PC-9 (cell line): ENCODE measurements at regions not wholly inside any gene's neighbourhood (a gene's known extent, or its start where the extent isn't known, plus 50 kb on each side); places are given as distances from the start of the nearest gene placed in this dataset.

Experiments
- BruUV-seq: library from RNA; stranded (reverse); fragments of 400-500 nt; replicated peaks from 2 replicates; lab custom pipeline; 2021; lab: Mats Ljungman, UMichigan
- CTCF ChIA-PET: fragments of 300-600 bp; sonication (Branson Sonifier 250); formaldehyde crosslinking; loops from one replicate; lab custom pipeline; 2022; ENCODE audit warnings: antibody characterized with exemption; lab: Charles Lee
- POLR2A ChIA-PET: fragments of 300-600 bp; sonication (Branson Sonifier 250); formaldehyde crosslinking; loops from one replicate; lab custom pipeline; 2022; ENCODE audit warnings: antibody characterized with exemption; ENCODE audit not compliant: unreplicated experiment; lab: Charles Lee
- DNase-seq, 2 experiments: peaks; one replicate each; pipeline versions ENCODE4 v3.0.0 to v3.0.0-alpha.2; 2015 to 2022; ENCODE audit warnings: mixed read lengths in 1 of 2
- H2AFZ ChIP-seq: fragments of 200-600 bp; sonication (generic); 2 replicates; pipeline ENCODE4 v1.8.1; 2017; ENCODE audit warnings: antibody characterized with exemption
- H3F3A ChIP-seq: fragments of 200-600 bp; sonication (generic); 2 replicates; pipeline ENCODE4 v1.8.1; 2017; ENCODE audit warnings: antibody characterized with exemption, mild to moderate bottlenecking, low read depth; ENCODE audit not compliant: insufficient read depth
- H3K27ac ChIP-seq: fragments of 200-600 bp; sonication (generic); 2 replicates; pipeline ENCODE4 v1.6.1; 2016; ENCODE audit warnings: mixed run types
- H3K27me3 ChIP-seq: fragments of 200-600 bp; sonication (generic); 2 replicates; pipeline ENCODE4 v1.6.1; 2016; ENCODE audit warnings: low read depth, mixed run types; ENCODE audit not compliant: insufficient read depth
- H3K36me3 ChIP-seq: fragments of 200-600 bp; sonication (generic); 2 replicates; pipeline ENCODE4 v1.6.1; 2016; ENCODE audit warnings: low read depth, mixed run types
- H3K4me1 ChIP-seq: fragments of 200-600 bp; sonication (generic); replicated peaks from 2 replicates; pipeline ENCODE4 v1.6.1; 2016; ENCODE audit warnings: mixed run types; ENCODE audit not compliant: insufficient read depth
- H3K4me2 ChIP-seq: fragments of 200-600 bp; sonication (generic); 2 replicates; pipeline ENCODE4 v1.6.1; 2017; ENCODE audit warnings: mixed run types
- H3K4me3 ChIP-seq: fragments of 200-600 bp; sonication (generic); 2 replicates; pipeline ENCODE4 v1.6.1; 2016; ENCODE audit warnings: mixed run types
- H3K79me2 ChIP-seq: fragments of 200-600 bp; sonication (generic); 2 replicates; pipeline ENCODE4 v1.6.1; 2017; ENCODE audit warnings: low read depth, mixed run types
- H3K9me2 ChIP-seq: fragments of 200-600 bp; sonication (generic); 2 replicates; pipeline ENCODE4 v1.8.1; 2017; ENCODE audit warnings: mild to moderate bottlenecking; ENCODE audit not compliant: insufficient read depth
- H3K9me3 ChIP-seq: fragments of 200-600 bp; sonication (generic); 2 replicates; pipeline ENCODE4 v1.8.1; 2016; ENCODE audit warnings: low read depth; ENCODE audit not compliant: insufficient read depth
- H4K20me1 ChIP-seq: fragments of 200-600 bp; sonication (generic); 2 replicates; pipeline ENCODE4 v1.8.1; 2017; ENCODE audit not compliant: insufficient read depth
- EZH2 ChIP-seq: fragments of 200-600 bp; sonication (generic); IDR thresholded peaks from 2 replicates; pipeline ENCODE4 v1.8.0; 2017; ENCODE audit warnings: antibody characterized with exemption, low read depth
- intact Hi-C: fragments of 100-400 bp; cut with micrococcal nuclease; formaldehyde crosslinking; loops from one replicate; pipeline ENCODE4 v1.10.0; 2022; ENCODE audit not compliant: unreplicated experiment
- TF ChIP-seq, protein P1 (sequence below): fragments of 200-600 bp; sonication (generic); conservative IDR thresholded peaks from 2 replicates; pipeline ENCODE4 v1.6.1; 2017; ENCODE audit warnings: mixed run types, antibody characterized with exemption, mild to moderate bottlenecking, moderate library complexity

DNA sequence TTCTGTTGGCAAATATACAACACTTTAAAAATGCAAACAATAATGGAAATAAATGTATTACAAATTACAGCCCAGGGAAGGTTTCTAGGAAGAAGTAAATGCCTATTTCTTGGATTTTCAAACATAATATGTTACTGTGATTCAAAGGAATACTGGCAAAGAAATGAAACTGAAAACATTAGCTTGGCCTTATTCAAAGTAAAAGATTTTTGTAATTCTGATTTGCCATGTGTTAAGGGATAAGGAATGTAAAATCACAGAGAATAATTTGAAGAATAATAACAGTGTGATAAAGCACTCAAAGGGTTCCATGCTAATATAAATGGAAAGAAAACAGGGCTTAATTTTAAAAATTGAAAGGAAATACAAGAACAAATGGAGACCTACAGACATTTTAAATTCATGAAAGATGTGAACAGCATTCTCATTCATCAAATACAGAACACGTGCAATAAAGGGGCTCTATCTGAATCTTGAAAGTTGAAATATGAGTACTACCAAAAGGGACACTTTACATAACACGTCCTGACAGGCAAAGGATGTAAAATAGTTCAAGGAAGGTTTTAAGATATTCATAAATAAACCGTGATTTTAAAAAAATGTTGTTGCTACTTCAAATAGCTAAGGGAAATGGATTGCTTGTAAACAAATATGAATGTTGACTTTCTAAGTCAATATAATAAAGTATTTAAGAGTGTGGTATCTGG, 138.1 kb downstream of the RFPL4B start:
- ChIA-PET POLR2A (interaction anchor here (0.6 kb wide), 1 partner anchor 281 kb away, joined by 3 read pairs; no protein-coding TSS in a partner anchor), CTCF (no interaction called here)
- no peaks in the 10 kb centered on the region for H3K9me3 ChIP-seq
- H4K20me1 ChIP-seq = no peaks in the 10 kb centered on the region
- no peaks in the 10 kb centered on the region for H3K36me3 ChIP-seq
- no peak overlapping the region for H2AFZ ChIP-seq
- H3K4me2 ChIP-seq = no peak overlapping the region
- H3K4me1 ChIP-seq = no peaks in the 10 kb centered on the region; the same call in 1 of the 2 replicates
- H3K27ac ChIP-seq = no peak overlapping the region
- no peak overlapping the region for H3K4me3 ChIP-seq
- no TSS peak for BruUV-seq
- no peaks in the 10 kb centered on the region for H3K9me2 ChIP-seq
- no peaks in the 10 kb centered on the region for H3F3A ChIP-seq
- TF ChIP-seq, protein P1, sequence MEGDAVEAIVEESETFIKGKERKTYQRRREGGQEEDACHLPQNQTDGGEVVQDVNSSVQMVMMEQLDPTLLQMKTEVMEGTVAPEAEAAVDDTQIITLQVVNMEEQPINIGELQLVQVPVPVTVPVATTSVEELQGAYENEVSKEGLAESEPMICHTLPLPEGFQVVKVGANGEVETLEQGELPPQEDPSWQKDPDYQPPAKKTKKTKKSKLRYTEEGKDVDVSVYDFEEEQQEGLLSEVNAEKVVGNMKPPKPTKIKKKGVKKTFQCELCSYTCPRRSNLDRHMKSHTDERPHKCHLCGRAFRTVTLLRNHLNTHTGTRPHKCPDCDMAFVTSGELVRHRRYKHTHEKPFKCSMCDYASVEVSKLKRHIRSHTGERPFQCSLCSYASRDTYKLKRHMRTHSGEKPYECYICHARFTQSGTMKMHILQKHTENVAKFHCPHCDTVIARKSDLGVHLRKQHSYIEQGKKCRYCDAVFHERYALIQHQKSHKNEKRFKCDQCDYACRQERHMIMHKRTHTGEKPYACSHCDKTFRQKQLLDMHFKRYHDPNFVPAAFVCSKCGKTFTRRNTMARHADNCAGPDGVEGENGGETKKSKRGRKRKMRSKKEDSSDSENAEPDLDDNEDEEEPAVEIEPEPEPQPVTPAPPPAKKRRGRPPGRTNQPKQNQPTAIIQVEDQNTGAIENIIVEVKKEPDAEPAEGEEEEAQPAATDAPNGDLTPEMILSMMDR = no peak
- no peak for TF ChIP-seq EZH2
- no peaks in the 10 kb centered on the region for H3K79me2 ChIP-seq
- intact Hi-C loops = no loop called here
- no peaks in the 10 kb centered on the region for H3K27me3 ChIP-seq
- DNase-seq = no peak

DNA sequence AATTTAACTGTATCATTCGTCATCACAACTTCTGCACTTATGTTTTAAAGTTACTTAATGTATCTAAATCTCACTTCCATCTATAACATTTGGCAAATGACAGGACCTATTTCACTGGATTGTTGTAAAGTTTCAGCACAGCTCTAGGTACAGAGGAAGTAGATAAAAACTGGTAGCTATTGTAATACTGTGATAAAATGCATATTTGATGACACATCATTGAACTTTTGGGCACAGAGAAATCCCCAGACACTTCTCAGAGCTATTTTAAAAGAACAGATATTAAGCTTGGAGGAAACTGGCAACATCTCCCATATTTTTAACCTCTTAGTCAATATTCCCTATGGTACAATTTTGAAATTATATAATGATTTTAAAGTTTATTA, 138.7 kb downstream of the RFPL4B start:
- no peaks in the 10 kb centered on the region for H4K20me1 ChIP-seq
- TF ChIP-seq, protein P1 = no peak
- TF ChIP-seq EZH2 = no peak
- H3K4me1 ChIP-seq = no peaks in the 10 kb centered on the region
- ChIA-PET POLR2A (no interaction called here), CTCF (no interaction called here)
- H3K27ac ChIP-seq = no peak overlapping the region
- H3K4me2 ChIP-seq = no peak overlapping the region
- no peaks in the 10 kb centered on the region for H3K27me3 ChIP-seq
- H3K4me3 ChIP-seq = no peak overlapping the region
- BruUV-seq = no TSS peak
- no peak overlapping the region for H2AFZ ChIP-seq
- DNase-seq = no peak
- H3K79me2 ChIP-seq = no peaks in the 10 kb centered on the region
- no peaks in the 10 kb centered on the region for H3K9me2 ChIP-seq
- intact Hi-C loops = no loop called here
- no peaks in the 10 kb centered on the region for H3F3A ChIP-seq
- no peaks in the 10 kb centered on the region for H3K9me3 ChIP-seq
- no peaks in the 10 kb centered on the region for H3K36me3 ChIP-seq

DNA sequence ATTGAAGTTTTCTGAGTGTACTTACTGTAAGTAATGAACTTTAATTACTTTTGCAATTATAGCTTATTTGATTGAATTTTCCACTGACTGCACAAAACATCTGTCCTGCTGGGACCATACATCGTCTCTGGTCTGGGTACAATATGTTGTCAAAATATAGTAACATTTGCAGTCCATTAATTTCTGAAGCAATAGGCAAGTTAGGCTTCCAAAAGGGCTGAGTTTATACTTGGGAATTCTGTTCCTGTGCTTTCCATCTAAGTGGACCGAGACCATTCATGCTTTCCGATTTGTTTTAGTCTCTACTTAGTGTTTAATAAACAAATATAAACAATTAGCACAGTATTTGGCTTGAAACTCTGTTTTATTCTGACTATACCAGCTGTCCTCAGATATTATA, 139.3 kb downstream of the RFPL4B start:
- no peaks in the 10 kb centered on the region for H4K20me1 ChIP-seq
- H3K79me2 ChIP-seq = no peaks in the 10 kb centered on the region
- no TSS peak for BruUV-seq
- no peaks in the 10 kb centered on the region for H3K9me3 ChIP-seq
- intact Hi-C loops = no loop called here
- no peak overlapping the region for H3K4me3 ChIP-seq
- DNase-seq = no peak
- H3K36me3 ChIP-seq = no peaks in the 10 kb centered on the region
- H3K27me3 ChIP-seq = no peaks in the 10 kb centered on the region
- ChIA-PET POLR2A (interaction anchor here (0.6 kb wide), 1 partner anchor 12 kb away, joined by 7 read pairs; no protein-coding TSS in a partner anchor), CTCF (no interaction called here)
- TF ChIP-seq, protein P1 = no peak
- no peak for TF ChIP-seq EZH2
- H3K4me2 ChIP-seq = no peak overlapping the region
- no peaks in the 10 kb centered on the region for H3K9me2 ChIP-seq
- H3F3A ChIP-seq = no peaks in the 10 kb centered on the region
- H3K27ac ChIP-seq = no peak overlapping the region
- H3K4me1 ChIP-seq = no peaks in the 10 kb centered on the region
- H2AFZ ChIP-seq = no peak overlapping the region
